Lower leg skin (tissue), 3 donors: ENCODE measurements at regions not wholly inside any gene's neighbourhood (a gene's known extent, or its start where the extent isn't known, plus 50 kb on each side); places are given as distances from the start of the nearest gene placed in this dataset.

Source experiments
- CTCF ChIP-seq, 3 donors: fragments of 450-650 bp; IDR thresholded peaks; one replicate each; pipeline ENCODE4 v1.5.1; 2016; ENCODE audit warnings: antibody characterized with exemption in 3 of 3, mild to moderate bottlenecking in 3 of 3, moderate library complexity in 2 of 3
- POLR2A ChIP-seq, 2 donors: fragments of 450-650 bp; IDR thresholded peaks; one replicate each; pipeline ENCODE4 v1.6.1; 2016 to 2017; ENCODE audit warnings: antibody characterized with exemption in 2 of 2, mild to moderate bottlenecking in 1 of 2, moderate library complexity in 1 of 2

GRCh38 chr1:95733031-95733430 lies 499.0 kb downstream of the RWDD3 start:
- no peak for TF ChIP-seq CTCF (IDR thresholded peaks at IDR 0.05)
- no peak for TF ChIP-seq POLR2A (IDR thresholded peaks at IDR 0.05)
